Duodenal mucosa (tissue), 2 donors: ENCODE measurements at regions not wholly inside any gene's neighbourhood (a gene's known extent, or its start where the extent isn't known, plus 50 kb on each side); places are given as distances from the start of the nearest gene placed in this dataset.
"Not testable (repeated sequence)": the region's sequence is repeated elsewhere in the genome, so short reads cannot be mapped to it uniquely, and the experiment has no call there.

Source experiments
- H3K27ac ChIP-seq: one replicate; pipeline ENCODE4 v1.7.0; 2013; ENCODE audit warnings: low read depth, low read length
- H3K27me3 ChIP-seq, 2 donors: one replicate each; pipeline ENCODE4 v1.7.0; 2013; ENCODE audit warnings: low read length in 2 of 2, control low read depth in 1 of 2; ENCODE audit not compliant: insufficient read depth in 2 of 2, control insufficient read depth in 1 of 2
- H3K36me3 ChIP-seq, 2 donors: one replicate each; pipeline ENCODE4 v1.7.0; 2013; ENCODE audit warnings: low read length in 2 of 2, control low read depth in 1 of 2; ENCODE audit not compliant: insufficient read depth in 2 of 2, control insufficient read depth in 1 of 2
- H3K4me1 ChIP-seq, 2 donors: one replicate each; pipeline ENCODE4 v1.7.0; 2013; ENCODE audit warnings: low read length in 2 of 2, control low read depth in 1 of 2; ENCODE audit not compliant: insufficient read depth in 2 of 2, control insufficient read depth in 1 of 2
- H3K4me3 ChIP-seq, 2 donors: one replicate each; pipeline ENCODE4 v1.7.0; 2013; ENCODE audit warnings: low read length in 2 of 2, low read depth in 1 of 2
- H3K9ac ChIP-seq, 2 donors: one replicate each; pipeline ENCODE4 v1.7.0; 2013; ENCODE audit warnings: low read length in 2 of 2, low read depth in 1 of 2
- H3K9me3 ChIP-seq, 2 donors: one replicate each; pipeline ENCODE4 v1.7.0; 2013; ENCODE audit warnings: low read length in 2 of 2, control low read depth in 1 of 2; ENCODE audit not compliant: control insufficient read depth in 1 of 2

DNA sequence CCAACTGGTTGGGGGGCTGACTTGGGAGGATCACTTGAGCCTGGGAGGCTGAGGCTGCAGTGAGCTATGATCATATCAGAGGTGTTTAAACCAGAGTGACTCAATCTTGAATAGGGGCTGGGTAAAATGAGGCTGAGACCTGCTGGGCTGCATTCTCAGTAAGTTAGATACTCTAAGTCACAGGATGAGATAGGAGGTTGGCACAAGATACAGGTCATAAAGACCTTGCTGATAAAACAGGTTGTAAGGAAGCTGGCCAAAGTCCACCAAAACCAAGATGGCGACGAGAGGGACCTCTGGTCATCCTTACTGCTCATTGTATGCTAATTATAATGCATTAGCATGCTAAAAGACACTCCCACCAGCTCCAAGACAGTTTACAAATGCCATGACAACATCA, 71.1 kb upstream of the BNIP2 start:
- H3K36me3 ChIP-seq, H3K9ac ChIP-seq, H3K4me3 ChIP-seq, H3K4me1 ChIP-seq, H3K27ac ChIP-seq, H3K27me3 ChIP-seq, H3K9me3 ChIP-seq: not testable (repeated sequence)

DNA sequence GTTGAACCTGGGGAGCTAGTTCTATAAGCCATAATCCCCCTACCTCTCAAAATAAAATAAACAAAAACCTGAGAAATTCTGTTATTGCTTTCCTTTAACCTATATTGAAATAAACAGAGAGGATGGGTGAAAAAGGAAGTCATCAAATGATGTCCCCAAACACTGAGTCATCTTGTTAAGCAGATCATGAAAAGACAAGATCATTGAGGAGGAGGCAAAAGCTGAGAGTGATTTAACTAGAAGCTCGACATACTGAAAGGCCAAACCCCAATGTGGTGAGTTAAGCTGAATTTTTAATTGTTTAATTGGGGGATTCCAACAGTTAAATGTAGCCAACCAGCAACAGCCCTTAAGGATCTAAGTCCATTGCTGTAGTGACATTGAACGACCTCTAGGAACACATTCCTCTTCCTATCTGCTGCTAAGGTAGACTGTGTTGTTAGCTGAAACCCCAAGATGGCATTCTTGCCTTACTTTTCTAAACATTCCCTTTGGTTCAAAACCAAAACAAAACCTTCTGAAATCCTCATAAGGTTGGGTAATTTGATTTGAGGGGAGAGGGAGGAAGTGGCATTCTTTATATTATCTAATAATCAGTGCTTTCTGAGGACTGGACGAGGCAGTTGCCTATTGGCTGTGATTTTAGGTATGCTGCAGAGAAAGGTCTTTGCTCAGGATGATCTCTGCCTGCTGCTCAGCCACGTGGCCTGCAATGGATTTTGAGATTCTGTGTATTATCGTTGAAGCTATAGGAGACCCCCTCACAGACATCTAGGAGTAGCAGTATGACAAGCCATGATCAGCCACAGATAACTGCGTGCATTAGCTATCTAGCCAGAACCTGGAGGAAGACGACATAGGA, 62.7 kb upstream of the BNIP2 start:
- H3K27ac ChIP-seq, result no peak overlapping the region
- peaks cover 0 to 3% of the 10 kb centered on the region in 2 donors for H3K27me3 ChIP-seq
- peaks cover 0 to 7% of the 10 kb centered on the region in 2 donors for H3K4me1 ChIP-seq
- H3K9me3 ChIP-seq, result no peaks in the 10 kb centered on the region
- H3K36me3 ChIP-seq, result no peaks in the 10 kb centered on the region
- H3K4me3 ChIP-seq, result no peak overlapping the region
- H3K9ac ChIP-seq, result no peak overlapping the region

DNA sequence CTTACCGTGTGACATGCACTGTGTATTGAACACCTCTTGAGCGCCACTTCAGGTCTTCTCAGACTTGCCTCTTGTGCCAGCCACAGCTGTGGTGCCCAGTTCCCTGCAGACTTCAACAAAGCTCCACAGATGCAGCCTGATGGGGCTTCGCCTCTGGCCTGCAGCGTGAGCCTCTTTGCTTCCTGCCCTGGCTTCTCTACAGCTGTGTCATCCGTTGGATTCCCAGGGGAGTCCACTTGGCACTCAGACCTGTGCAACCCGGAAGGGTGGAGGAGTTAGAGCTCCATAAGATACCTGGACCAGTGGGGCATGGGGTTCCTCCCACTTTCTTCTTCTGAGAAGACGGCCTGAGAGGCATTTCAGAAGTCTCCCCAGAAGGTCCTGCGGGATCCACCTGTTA, 57.7 kb upstream of the BNIP2 start:
- Histone ChIP-seq H3K27me3 (peaks cover 6 to 8% of the 10 kb centered on the region in 2 donors), H3K9ac (no peak overlapping the region), H3K36me3 (no peaks in the 10 kb centered on the region), H3K9me3 (no peaks in the 10 kb centered on the region), H3K4me3 (no peak overlapping the region), H3K4me1 (no peaks in the 10 kb centered on the region), H3K27ac (no peak overlapping the region)

DNA sequence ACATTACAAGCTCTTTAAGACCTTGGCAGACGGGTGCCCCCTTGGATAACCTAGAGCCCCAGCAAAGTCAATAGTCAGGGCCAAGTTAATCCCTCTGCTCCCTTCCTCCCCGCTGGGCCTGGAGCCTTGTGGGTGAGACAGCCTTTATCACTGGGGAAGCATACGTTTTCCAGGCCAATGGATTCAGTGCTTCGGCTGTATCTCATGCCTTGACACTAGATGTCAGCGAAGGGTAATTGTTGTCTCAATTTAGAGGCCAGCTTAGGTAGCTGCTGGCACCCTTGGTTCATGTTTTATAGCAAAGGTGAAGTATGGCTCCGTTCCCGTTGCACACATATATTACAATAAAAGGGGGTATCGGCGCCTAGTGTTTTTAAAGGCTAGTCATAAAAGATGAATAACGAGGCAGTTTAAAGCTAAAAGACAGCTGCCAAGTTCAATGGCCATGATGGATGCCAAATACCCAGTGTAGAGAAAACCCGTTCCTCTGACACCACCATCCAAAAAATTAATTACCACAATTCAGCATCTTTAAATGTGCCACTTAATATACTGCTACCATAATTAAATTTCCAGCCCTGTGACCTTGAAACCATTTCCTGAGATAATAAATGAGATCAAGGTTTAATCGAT, 52.3 kb upstream of the BNIP2 start:
- H3K4me3 ChIP-seq, result no peak overlapping the region
- peaks cover 6 to 9% of the 10 kb centered on the region in 2 donors for H3K27me3 ChIP-seq
- H3K4me1 ChIP-seq, result no peaks in the 10 kb centered on the region
- no peak overlapping the region for H3K27ac ChIP-seq
- no peak overlapping the region for H3K9ac ChIP-seq
- no peaks in the 10 kb centered on the region for H3K9me3 ChIP-seq
- H3K36me3 ChIP-seq, result no peaks in the 10 kb centered on the region

DNA sequence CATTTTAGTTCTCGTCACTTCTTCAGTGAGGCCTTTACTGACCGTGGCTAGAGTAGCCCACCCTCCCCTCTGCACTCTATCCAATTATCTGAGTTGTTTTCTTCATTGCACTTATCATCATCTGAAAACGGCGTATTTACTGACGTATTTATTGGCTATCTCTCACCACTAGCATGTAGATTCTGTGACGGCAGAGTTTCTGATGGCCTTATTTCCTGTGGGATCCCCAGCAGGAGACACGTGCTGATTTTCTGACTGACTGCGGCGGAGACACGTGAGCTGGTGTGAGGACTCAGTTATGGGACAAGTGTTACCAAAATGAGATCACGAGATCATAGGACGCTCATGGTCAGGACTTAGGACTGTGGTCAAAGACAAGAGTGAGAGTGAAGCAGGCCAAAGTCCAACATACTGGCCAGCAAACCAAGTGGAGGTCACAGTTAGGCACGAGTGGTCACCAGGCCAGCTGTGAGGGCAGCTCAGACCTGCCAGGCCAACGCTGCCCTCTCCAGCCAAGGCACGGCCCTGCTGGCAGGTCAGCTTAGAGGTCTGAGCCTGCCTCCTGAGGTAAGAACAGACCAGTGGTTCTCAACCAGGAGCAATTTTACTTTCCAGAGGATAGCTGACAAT, 50.6 kb upstream of the BNIP2 start:
- no peaks in the 10 kb centered on the region for H3K36me3 ChIP-seq
- H3K27ac ChIP-seq, result no peak overlapping the region
- no peak overlapping the region for H3K9ac ChIP-seq
- H3K27me3 ChIP-seq, result peaks cover 6 to 9% of the 10 kb centered on the region in 2 donors
- no peak overlapping the region for H3K4me3 ChIP-seq
- no peaks in the 10 kb centered on the region for H3K4me1 ChIP-seq
- no peaks in the 10 kb centered on the region for H3K9me3 ChIP-seq
